HG03025 (cell line): ENCODE measurements at regions not wholly inside any gene's neighbourhood (a gene's known extent, or its start where the extent isn't known, plus 50 kb on each side); places are given as distances from the start of the nearest gene placed in this dataset.

Source experiments
- ATAC-seq: cut with Tn5 transposase; IDR thresholded peaks from one replicate; pipeline ENCODE4 v1.9.1; 2021; ENCODE audit warnings: mild to moderate bottlenecking, moderate library complexity; ENCODE audit not compliant: unreplicated experiment, low FRiP score

DNA sequence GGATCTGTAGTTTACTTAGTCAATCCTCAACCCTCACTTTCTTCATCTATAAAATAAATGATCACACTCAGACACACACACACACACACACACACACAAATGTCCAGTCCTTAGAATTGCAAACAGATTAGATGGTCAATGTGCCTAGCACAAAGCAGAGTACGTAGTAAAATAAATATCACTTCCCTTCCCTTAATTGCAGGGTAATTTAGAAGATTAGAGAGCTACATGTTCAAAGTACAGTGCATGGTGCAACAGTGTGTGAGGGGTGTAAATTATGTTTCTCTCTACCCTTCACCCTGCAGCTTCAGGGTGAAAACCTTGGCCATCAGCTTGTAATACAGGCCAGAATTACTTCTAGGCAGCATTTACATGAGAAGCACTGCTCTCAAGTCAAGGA is 187.0 kb upstream of the GHITM start:
- no peak for ATAC-seq

DNA sequence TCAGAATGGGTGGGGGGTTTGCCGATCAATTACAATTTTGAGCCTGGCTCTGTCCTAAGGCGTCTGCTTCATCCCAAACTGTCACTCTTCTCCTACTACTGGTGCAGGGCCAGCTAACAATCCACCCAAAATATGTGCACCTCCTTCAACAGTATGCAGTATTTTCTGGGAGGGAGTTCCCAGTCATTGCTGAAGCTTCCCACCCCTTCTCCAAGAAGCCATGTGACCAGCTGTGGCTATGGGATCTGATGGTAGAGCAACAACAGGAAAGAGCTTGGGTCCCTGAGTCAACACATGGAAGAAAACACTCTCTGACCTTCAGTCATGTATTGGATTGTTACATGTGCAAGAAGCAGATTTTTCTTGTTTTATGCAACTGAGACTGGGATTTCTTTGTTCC is 185.7 kb upstream of the GHITM start:
- ATAC-seq = no peak

DNA sequence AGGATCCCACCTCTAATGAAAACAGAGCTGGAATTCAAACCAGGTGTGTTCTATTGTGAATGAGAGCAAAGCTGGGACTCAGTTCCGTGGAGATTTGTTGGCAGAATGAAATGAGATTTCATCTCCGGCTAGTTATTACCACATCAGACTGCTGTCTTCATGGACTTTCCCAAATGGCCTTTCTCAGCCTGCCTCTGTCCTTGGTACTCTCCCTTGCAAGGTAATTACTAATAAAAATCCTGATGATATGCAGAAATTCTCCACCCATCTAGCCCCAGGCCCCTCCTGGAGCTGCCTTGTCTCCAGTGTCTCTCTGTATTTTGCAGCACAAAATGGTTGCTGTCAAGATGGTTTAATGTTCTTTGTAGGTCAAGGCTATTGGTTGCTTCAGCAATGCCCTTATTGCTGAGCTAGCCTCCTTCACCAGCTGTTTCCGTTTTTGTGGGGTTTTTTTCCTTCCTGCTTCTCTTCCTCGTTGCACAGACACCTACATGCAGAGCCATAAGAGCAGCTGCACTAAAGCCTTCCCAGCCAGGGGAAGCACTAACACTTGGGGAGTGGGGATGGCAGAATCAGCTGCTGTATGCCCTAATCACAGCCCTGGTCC is 185.0 kb upstream of the GHITM start:
- ATAC-seq = no peak

DNA sequence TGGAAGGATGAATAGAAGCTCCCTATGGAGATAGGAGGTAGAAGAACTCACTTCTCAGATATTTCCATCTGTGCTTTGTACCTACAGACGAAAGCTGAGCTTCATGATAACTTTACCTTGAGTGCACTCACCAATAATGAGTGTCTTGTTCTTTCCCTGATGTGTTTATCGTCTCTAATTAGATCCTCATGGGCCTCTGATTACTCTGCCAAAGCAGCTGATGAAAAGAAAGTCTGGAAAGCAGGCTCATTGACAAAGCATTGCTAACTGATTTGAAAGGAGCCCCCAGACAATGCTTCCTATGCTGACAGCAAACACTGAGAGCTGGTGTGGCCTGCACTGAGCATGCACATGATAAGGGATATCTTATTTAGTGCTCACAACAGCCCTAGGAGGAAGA is 183.9 kb upstream of the GHITM start:
- ATAC-seq = no peak

DNA sequence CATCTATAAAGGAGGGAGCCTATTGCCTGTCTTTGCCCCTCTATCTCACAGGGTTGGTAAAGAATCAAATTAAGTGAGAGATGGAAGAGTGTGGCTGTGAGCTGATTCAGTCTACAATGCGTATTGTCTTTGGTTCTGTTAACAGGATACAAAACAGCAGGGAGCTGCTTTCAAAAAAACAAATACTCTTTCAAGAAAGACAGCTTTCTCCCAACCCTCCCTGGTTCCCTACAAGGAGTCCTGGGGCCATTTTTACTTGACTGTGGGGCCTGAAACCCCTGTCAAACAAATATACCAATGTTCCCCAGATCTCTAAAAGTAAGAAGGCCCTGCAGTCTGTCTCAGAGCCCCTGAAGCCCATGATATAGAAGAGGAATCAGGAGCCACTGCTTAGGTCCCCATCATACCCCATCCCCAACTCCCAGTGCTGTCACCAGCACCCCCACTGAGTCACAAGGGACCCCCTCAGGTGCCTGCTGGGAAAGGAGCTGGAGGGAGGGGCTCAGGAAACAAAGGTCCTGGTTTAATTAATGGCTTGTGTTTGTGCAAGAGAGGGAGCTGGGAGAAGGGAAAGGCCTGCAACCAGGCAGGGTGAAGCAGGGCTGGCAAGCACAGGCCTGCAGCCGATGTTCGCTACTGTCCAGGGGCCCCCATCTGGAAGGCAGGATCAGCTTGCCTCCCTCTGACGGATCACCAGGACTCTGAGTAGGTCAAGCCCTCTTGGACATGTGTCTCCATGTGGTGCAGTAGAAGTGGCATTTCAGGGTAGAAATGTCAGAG is 182.0 kb upstream of the GHITM start:
- ATAC-seq = no peak

DNA sequence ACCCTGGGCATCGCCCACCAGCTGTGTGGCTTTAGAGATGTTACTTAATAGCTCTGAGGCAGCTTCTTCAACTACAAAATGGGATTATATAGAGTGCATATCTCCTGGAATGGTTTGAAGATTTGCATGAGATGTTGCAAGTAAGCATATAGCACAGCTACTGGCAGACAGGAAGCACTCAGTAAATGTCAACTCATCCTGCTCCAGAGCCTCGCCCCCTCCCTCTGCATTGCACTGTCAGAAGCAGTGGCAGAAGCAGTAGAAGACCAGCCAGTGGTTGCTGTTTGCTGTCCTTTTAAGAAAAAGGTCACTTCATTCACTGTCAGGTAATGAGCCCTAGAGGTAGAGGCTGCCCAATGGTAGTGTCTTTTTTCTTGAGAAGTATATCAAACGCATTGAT is 180.0 kb upstream of the GHITM start:
- no peak for ATAC-seq

DNA sequence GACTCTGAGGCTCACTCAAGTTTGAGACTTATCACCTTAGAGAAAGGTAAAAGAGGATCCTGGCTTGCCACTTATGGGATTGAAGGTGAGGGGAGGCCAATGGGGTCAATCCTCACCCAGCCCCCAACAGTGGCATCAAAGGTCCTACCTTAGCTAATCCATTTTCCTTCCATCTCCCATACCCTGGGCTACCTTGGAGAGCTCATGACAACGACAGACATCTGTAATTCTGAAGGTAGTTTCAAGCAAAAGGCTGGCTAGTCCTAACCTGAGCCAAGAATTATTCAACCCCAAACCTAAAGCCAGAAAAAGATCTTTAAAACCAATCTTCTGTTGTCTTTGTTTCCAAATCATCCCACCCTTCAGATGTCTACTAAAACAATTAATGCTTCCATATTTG is 179.2 kb upstream of the GHITM start:
- no peak for ATAC-seq

DNA sequence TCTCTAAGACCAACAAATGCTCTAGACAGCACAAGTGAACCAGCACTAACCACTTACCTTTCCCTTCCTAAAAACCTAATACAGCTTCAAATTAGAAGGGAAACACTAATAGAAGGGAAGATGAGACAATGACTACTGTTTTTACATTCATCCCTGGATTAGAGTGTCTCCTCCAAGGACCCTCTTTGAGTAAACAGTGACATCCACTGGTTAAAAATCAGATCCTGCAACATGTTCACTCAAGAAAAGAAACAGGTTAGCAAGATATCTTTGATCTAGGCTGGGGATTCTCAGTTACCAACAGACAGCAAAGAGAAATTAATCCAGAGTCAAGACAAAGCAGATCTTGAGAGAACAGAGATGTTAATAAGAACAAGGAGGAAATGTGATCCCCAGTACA is 177.7 kb upstream of the GHITM start:
- ATAC-seq = no peak

DNA sequence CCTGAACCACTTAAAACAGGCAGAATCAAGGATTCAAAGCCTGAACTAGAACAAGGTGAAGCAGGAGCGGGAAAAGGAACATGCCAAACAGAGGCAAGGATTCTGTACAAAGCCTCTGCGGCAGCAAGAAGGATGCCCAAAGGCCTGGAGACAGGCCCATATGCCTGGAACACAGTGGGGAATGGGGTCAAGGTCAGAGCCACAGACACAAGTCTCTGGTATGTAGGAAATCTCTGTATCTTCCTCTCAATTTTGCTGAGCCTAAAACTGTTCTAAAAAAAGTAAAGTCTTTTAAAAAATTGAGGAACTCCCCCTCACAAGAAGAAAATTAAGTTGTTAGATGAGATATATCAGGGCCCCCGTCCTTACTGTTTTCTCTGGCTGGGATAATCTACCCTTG is 175.9 kb upstream of the GHITM start:
- no peak for ATAC-seq

DNA sequence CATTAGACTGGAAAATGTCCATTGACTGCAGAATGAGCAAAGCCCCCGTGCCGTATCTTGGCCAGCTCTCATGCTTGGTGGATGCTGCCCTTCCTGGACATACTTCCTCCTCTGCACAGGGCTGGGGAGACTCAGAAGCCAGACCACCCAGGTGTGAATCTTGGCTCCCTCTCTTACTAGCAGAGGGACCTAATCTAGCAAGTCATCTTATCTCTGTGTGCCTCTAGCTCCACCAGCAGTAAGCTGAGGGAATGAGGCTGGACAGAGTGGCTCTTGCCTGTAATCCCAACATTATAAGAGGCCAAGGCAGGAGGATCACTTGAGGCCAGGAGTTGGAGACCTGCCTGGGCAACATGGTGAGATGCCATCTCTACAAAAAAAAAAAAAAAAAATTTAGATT is 173.8 kb upstream of the GHITM start:
- no peak for ATAC-seq

DNA sequence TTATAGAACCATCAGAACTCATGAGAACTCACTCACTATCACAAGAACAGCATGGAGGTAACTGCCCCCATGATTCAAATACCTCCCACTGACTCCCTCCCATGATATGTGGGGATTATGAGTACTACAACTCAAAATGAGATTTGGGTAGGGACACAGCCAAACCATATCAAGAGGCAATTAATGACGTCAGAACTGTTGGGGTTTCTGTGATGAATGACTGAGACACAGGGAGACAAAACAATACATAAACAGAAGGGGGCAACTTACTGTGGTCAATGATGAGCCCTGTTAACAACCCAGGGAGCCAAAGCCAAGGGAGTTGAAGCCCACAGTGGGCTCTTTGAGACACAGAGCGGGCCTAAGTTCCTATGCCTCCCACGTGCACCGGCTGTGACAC is 171.3 kb upstream of the GHITM start:
- no peak for ATAC-seq

DNA sequence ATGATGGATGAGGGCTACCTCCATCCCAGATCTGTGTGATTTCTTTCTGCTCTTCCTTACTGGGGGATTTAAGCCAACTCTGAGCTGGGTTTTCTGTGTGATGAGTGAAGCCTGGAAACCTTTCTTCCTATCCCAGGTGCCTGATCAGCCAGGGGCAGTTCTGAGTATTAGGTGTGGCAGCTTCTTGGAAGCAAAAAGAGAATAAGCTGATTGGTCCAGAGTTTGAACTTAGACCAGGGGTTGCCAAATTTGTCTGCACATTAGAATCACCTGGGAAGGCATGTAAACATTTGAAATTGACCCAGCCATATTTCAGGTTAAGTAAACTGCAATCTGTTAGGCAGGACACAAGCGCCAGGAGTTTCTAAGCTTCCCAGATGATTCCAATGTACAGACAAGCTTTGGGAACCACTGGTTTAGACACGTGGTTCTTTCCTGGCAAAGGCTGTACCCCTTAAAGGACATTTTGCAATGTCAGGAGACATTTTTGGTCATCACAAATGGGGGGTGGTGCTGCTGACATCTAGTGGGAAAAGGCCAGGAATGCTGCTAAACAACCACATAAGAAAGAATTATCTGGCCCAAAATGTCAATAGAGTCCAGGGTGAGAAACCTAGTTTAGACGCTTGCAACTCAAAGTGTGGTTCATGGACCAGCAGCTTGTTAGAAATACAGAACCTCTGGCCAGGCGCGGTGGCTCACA is 160.5 kb upstream of the GHITM start:
- no peak for ATAC-seq

DNA sequence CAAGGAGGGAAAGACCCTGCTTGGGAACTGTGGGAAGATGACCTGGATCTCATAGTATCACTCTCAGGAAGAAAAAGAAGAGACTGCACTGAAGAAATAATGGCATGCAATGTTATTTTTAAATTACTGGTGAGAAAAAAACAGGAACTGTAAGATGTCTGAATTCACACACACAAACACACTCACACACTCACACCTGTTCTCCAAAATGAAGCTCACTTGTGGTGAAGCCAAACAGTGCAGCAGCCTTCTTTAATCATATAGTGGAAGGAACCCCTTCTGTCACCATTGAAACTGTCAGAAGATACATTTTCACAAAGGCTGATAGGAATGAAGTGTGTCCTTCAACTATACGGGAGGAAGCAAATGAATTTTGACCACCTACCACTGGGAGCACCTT is 156.5 kb upstream of the GHITM start:
- no peak for ATAC-seq

DNA sequence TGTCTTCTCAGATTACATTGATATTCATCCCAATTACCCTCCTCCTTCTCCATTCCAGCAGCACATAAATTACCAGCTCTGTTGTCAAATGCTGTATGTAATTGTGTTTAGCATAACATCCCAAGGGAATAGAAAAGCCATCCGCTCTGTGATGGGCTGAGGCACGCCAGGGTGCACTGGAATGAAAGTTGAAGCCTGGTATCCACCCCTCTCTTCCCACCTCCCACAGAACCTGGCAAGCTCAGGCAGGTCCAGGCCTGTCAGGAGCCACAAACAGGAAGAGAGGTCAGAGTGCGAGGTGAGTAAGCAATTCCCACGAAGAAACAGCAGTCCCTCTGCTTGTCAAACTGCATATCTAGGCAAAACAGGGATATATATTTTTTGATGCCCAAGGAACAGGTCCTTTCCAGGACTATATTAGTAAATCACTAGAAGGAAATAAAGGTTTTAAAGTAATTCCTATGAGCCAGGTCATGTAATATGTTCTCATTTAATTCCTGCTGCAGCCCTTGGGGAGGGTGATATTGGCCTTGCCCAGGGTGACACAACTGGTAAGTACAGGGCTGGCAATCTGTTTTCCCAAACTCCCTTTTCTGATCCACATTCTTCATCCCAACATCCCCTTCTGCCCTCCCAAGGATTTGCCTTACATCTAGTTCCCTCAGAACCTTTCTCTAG is 155.6 kb upstream of the GHITM start:
- ATAC-seq = no peak

DNA sequence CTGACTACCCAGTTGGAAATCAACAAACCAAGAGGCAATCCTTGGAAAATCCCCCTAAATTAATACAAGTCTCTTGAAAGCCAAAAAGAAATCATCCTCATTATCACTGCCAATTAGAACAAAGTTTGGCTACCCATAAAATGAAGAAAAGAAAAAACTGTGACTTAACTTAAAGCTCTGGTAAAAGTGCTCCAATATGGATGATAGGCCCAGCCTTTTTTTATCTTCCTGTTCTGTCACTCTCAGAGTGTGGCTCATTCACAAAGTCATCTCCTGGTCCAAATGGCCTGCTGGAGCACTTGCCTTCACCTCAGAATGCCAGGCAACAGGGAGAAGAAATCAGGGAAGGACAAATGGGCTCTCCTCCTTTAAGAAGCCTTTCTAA is 155.1 kb upstream of the GHITM start:
- ATAC-seq = no peak

DNA sequence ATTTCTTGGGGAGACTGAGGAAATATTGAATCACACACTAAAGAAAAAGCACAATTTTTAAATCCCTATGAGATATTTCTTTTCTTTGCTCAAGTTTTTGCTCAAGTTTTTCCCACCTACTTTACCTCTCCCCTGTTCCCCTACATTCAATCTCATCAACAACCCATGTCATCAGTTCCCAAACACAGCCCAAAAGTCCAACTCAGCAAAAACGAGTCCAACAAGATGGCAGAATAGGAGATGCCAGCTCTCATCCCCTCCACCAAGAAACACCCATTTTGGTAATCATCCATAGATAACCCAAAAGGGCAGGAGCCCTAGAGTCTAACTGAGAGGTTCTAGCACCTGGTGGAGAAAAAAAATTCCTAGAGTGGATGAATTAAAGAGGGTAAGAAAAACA is 152.5 kb upstream of the GHITM start:
- ATAC-seq = no peak

DNA sequence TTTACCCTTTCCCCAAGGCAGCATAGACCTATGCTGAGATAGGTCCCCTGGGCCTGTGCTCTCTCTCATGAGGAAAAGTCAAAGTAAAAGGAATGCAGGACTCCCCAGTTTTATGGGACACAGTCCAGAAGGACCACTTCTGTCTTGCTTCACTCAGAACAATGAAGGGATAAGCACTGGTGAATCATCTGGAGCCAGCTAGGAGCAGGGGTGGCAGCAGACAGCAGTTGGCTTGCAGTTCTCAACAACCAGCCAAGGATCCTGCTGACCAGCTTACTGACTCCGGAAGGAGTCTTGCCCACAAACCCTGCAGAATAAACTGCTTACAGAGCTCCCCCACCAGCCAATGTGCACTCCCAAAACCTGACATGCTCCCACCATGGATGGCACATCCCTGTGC is 152.1 kb upstream of the GHITM start:
- no peak for ATAC-seq

DNA sequence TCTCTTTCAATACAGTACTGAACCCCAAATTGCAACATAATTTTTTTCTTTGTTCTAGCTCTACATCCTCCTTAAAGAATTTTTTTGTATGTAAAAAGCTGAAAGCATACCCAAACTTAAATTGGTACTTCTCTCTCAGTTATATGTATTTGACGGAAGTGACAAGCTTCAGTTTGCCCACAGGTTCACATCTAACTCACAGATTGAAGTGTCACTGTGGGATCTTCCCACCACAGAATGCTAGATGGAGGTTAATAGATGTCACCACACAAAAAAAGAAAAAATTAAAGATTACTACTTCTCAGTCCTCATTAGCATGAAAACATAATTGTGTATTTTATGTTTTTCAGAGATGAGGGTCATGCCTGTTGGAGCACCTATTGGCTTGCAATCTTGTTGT is 150.9 kb upstream of the GHITM start:
- ATAC-seq = no peak

DNA sequence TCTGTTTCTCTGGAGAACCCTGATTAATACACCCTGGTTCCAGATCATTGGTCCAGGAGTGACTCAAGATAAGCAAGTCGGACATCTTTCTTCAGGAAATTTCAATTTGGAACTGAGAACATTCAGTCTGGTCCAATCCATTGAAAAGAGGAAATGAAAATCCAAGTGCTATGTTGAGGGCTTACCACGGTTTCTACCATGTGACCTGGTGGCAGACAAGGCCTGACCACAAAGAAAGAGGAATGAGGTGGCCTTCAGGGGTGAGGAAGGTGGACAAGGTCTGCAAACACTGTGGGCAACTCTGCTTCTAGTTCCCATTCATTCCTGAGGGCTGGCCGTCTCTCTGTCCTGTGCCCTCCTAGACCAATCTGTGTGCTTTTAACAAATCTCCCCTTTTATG is 149.2 kb upstream of the GHITM start:
- ATAC-seq = peak; percentile 95

DNA sequence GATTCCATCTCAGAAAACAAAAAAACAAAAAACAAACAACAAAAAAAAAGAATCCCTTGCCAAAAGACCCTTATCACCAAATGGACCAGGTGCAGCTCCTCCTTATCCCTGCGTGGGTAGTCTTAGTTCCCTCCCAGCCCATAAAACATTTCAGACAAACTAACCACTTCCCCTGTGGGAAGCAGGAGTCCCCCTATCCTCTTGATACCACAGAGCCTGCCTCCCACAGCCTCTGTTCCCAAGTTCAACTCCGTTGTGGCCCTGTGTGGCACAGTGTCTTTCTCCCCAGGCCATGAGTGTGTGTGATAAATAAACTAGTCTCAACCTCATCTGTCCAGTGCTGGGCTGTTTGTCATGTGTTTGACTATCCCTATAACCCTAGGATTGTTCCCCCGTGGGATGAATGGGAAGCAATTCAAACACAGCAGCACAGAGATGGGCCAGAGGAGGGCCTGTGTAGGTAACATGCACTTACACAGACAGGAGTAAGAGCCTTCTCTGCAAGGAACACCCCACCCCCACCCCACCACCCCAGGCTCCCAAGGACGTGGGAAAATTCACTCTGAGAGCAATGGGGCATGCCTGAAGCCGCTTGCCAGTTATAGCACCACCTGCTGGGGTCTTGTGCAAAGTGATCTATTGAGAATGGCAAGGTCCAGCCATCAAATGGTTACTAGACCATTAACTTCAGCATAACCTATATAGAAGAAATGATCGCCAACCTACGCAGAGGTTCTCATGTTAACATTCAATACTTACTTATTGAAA is 147.1 kb upstream of the GHITM start:
- ATAC-seq = no peak

DNA sequence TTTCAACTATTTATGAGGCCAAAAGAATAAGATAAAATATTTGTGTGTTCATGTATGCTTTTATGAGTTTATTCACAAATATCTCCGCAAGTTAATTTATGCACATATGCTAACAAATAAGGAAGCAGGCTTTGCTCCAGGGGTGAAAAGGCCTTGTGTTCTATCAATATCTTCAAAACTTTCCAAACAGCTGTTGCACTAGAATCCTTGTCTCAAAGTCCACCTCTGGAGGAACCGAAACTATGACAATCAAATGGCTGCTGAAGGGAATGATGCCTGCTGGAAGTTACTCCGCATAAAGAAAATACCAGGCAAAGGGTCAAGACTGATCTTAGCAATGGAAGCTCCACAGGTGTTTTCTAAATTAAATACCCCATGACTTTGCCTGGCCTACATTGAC is 145.0 kb upstream of the GHITM start:
- no peak for ATAC-seq
